H1 (cell line): ENCODE measurements at regions not wholly inside any gene's neighbourhood (a gene's known extent, or its start where the extent isn't known, plus 50 kb on each side); places are given as distances from the start of the nearest gene placed in this dataset.

Experiments
- CBX5 ChIP-seq: fragments of 300-800, 300-1000 bp; sonication (generic); IDR thresholded peaks from 2 replicates; pipeline ENCODE4 v1.7.1; 2016; ENCODE audit warnings: antibody characterized with exemption, low read length, low read depth
- CTBP2 ChIP-seq: IDR thresholded peaks from 2 replicates; pipeline ENCODE4 v1.7.0; 2011; ENCODE audit warnings: borderline replicate concordance, mild to moderate bottlenecking, moderate library complexity, mixed read lengths, low read length; ENCODE audit not compliant: insufficient read depth, insufficient read length
- CTCF ChIP-seq, 3 experiments: IDR thresholded peaks; 1 replicate in 2 of 3; 2 replicates in 1 of 3; pipeline versions ENCODE4 v1.5.1 to v1.6.1; 2011; ENCODE audit warnings: low read length in 3 of 3, mild to moderate bottlenecking in 3 of 3, inconsistent platforms in 2 of 3, low read depth in 1 of 3, moderate library complexity in 1 of 3; ENCODE audit not compliant: insufficient read depth in 1 of 3; ENCODE audit errors: control extremely low read depth in 1 of 3
- EZH2 ChIP-seq: fragments of 200-600 bp; sonication (generic); IDR thresholded peaks from 2 replicates; pipeline ENCODE4 v1.7.1; 2012; ENCODE audit warnings: low read depth, mild to moderate bottlenecking, moderate library complexity, low read length, inconsistent platforms; ENCODE audit not compliant: severe bottlenecking
- POLR2A ChIP-seq, 2 experiments: IDR thresholded peaks; 1 replicate in 1 of 2; 2 replicates in 1 of 2; pipeline ENCODE4 v1.6.1; 2011; ENCODE audit warnings: low read depth in 2 of 2, low read length in 2 of 2, mild to moderate bottlenecking in 2 of 2; ENCODE audit errors: control extremely low read depth in 1 of 2
- POLR2AphosphoS5 ChIP-seq: IDR thresholded peaks from 2 replicates; pipeline ENCODE4 v1.6.1; 2011; ENCODE audit warnings: low read depth, low read length
- TCF12 ChIP-seq: IDR thresholded peaks from 2 replicates; pipeline ENCODE4 v1.6.1; 2011; ENCODE audit warnings: low read depth, mild to moderate bottlenecking, low read length
- YY1 ChIP-seq: IDR thresholded peaks from 2 replicates; pipeline ENCODE4 v1.6.1; 2011; ENCODE audit warnings: low read depth, mild to moderate bottlenecking, low read length
- ZNF274 ChIP-seq: IDR thresholded peaks from 2 replicates; pipeline ENCODE4 v1.7.0; 2012; ENCODE audit warnings: low read length, borderline replicate concordance; ENCODE audit errors: extremely low read depth
- TF ChIP-seq, protein P1 (sequence below): IDR thresholded peaks from 2 replicates; pipeline ENCODE4 v1.6.1; 2012; ENCODE audit warnings: inconsistent platforms

GRCh38 chr1:13967707-13968106, 267.7 kb downstream of the PRDM2 start:
- TF ChIP-seq EZH2 (no peak), YY1 (no peak), POLR2A (IDR thresholded peaks at IDR 0.05; ENCODE audit: control extremely low read depth in 1 of 2, low read depth in 2 of 2, low read length in 2 of 2) (no peak), ZNF274 (no peak), CTCF (IDR thresholded peaks at IDR 0.05; ENCODE audit: control extremely low read depth in 1 of 3, insufficient read depth in 1 of 3, low read depth in 1 of 3, low read length in 3 of 3) (no peak), POLR2AphosphoS5 (no peak), CBX5 (no peak), TCF12 (no peak), CTBP2 (no peak)
- TF ChIP-seq, protein P1, sequence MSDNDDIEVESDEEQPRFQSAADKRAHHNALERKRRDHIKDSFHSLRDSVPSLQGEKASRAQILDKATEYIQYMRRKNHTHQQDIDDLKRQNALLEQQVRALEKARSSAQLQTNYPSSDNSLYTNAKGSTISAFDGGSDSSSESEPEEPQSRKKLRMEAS, result no peak
